IgD-negative memory B cell (primary cell): ENCODE measurements at regions not wholly inside any gene's neighbourhood (a gene's known extent, or its start where the extent isn't known, plus 50 kb on each side); places are given as distances from the start of the nearest gene placed in this dataset.
A peak's percentile ranks its signal among the peaks of the same experiment; 100 is the strongest.
"Not testable (repeated sequence)": the region's sequence is repeated elsewhere in the genome, so short reads cannot be mapped to it uniquely, and the experiment has no call there.

Experiments
- H3K27ac Mint-ChIP-seq, 3 donors: one replicate each; pipeline ENCODE4 v1.8.0; 2020 to 2022; ENCODE audit warnings: mild to moderate bottlenecking in 3 of 3, mixed read lengths in 3 of 3, moderate library complexity in 1 of 3
- H3K27me3 Mint-ChIP-seq: one replicate; pipeline ENCODE4 v1.8.0; 2021; ENCODE audit warnings: mixed read lengths
- H3K36me3 Mint-ChIP-seq: one replicate; pipeline ENCODE4 v1.8.0; 2020; ENCODE audit warnings: mild to moderate bottlenecking, mixed read lengths
- H3K4me1 Mint-ChIP-seq, 3 donors: one replicate each; pipeline ENCODE4 v1.8.0; 2020 to 2022; ENCODE audit warnings: mixed read lengths in 3 of 3, mild to moderate bottlenecking in 1 of 3
- H3K4me3 Mint-ChIP-seq, 4 donors: one replicate each; pipeline ENCODE4 v1.8.0; 2020 to 2022; ENCODE audit warnings: mild to moderate bottlenecking in 4 of 4, mixed read lengths in 4 of 4, moderate library complexity in 3 of 4
- H3K9me3 Mint-ChIP-seq, 3 donors: one replicate each; pipeline ENCODE4 v1.8.0; 2020 to 2021; ENCODE audit warnings: mixed read lengths in 3 of 3, mild to moderate bottlenecking in 1 of 3

- H3K4me1 Mint-ChIP-seq, H3K27me3 Mint-ChIP-seq, H3K36me3 Mint-ChIP-seq, H3K9me3 Mint-ChIP-seq: not testable (repeated sequence)
- Mint-ChIP-seq H3K27ac (peak overlapping the region in 1 of 3 donors; percentile 45), H3K4me3 (peak overlapping the region; percentile 49 to 85 (median 74))
Observed at GRCh38 chr1:148679050-148679786, 69.4 kb upstream of the NUDT4B start.

- Mint-ChIP-seq H3K4me3 (peak overlapping the region; percentile 49 to 85 (median 74)), H3K27ac (peak overlapping the region in 1 of 3 donors; percentile 45)
- not testable (repeated sequence) for H3K9me3 Mint-ChIP-seq, H3K27me3 Mint-ChIP-seq, H3K36me3 Mint-ChIP-seq, H3K4me1 Mint-ChIP-seq
Observed at GRCh38 chr1:148679787-148680326, 68.7 kb upstream of the NUDT4B start.

- H3K27ac Mint-ChIP-seq, H3K4me1 Mint-ChIP-seq, H3K4me3 Mint-ChIP-seq, H3K9me3 Mint-ChIP-seq, H3K36me3 Mint-ChIP-seq, H3K27me3 Mint-ChIP-seq: not testable (repeated sequence)
Observed at GRCh38 chr1:148686735-148687134, 61.8 kb upstream of the NUDT4B start.

- H3K27me3 Mint-ChIP-seq, H3K4me3 Mint-ChIP-seq, H3K36me3 Mint-ChIP-seq, H3K9me3 Mint-ChIP-seq, H3K4me1 Mint-ChIP-seq, H3K27ac Mint-ChIP-seq: not testable (repeated sequence)
Observed at GRCh38 chr1:148687376-148687775, 61.2 kb upstream of the NUDT4B start.
